Uterus (tissue), 2 donors: ENCODE measurements at regions not wholly inside any gene's neighbourhood (a gene's known extent, or its start where the extent isn't known, plus 50 kb on each side); places are given as distances from the start of the nearest gene placed in this dataset.

Source experiments
- CTCF ChIP-seq, 4 experiments: fragments of 200-600 bp in 2 of 4; fragments of 450-650 bp in 2 of 4; sonication (generic) in 2 of 4; IDR thresholded peaks; one replicate each; pipeline ENCODE4 v1.5.1; 2016 to 2019; ENCODE audit warnings: antibody characterized with exemption in 4 of 4, mild to moderate bottlenecking in 2 of 4, moderate library complexity in 1 of 4
- POLR2A ChIP-seq, 2 donors: fragments of 450-650 bp; IDR thresholded peaks; one replicate each; pipeline ENCODE4 v1.6.1; 2016; ENCODE audit warnings: antibody characterized with exemption in 2 of 2, mild to moderate bottlenecking in 1 of 2, moderate library complexity in 1 of 2

GRCh38 chr13:73625562-73626339 lies 508.5 kb downstream of the KLF12 start:
- TF ChIP-seq POLR2A (IDR thresholded peaks at IDR 0.05) (no peak), CTCF (IDR thresholded peaks at IDR 0.05) (no peak)
